Endothelial cell (in vitro differentiated cells): ENCODE measurements at regions not wholly inside any gene's neighbourhood (a gene's known extent, or its start where the extent isn't known, plus 50 kb on each side); places are given as distances from the start of the nearest gene placed in this dataset.

ENCODE experiments used
- DNase-seq: peaks from one replicate; pipeline ENCODE4 v3.0.0; 2021; ENCODE audit warnings: low spot score
- H3K27ac Mint-ChIP-seq: one replicate; pipeline ENCODE4 v1.8.0; 2021; ENCODE audit warnings: mixed read lengths, inconsistent platforms; ENCODE audit not compliant: unreplicated experiment
- H3K27me3 Mint-ChIP-seq: one replicate; pipeline ENCODE4 v1.8.0; 2021; ENCODE audit warnings: mild to moderate bottlenecking, moderate library complexity, mixed read lengths, inconsistent platforms; ENCODE audit not compliant: unreplicated experiment
- H3K36me3 Mint-ChIP-seq: one replicate; pipeline ENCODE4 v1.8.0; 2021; ENCODE audit warnings: mild to moderate bottlenecking, low read depth, mixed read lengths, inconsistent platforms; ENCODE audit not compliant: unreplicated experiment
- H3K4me1 Mint-ChIP-seq: one replicate; pipeline ENCODE4 v1.8.0; 2021; ENCODE audit warnings: mild to moderate bottlenecking, mixed read lengths, inconsistent platforms; ENCODE audit not compliant: unreplicated experiment
- H3K4me3 Mint-ChIP-seq: one replicate; pipeline ENCODE4 v1.8.0; 2021; ENCODE audit warnings: mild to moderate bottlenecking, mixed read lengths, inconsistent platforms; ENCODE audit not compliant: unreplicated experiment
- H3K9me3 Mint-ChIP-seq: one replicate; pipeline ENCODE4 v1.8.0; 2021; ENCODE audit warnings: mixed read lengths, inconsistent platforms; ENCODE audit not compliant: unreplicated experiment
- TF ChIP-seq, protein P1 (sequence below): fragments of 200-600 bp; sonication (generic); IDR thresholded peaks from one replicate; pipeline ENCODE4 v1.5.0; 2021; ENCODE audit warnings: antibody characterized with exemption; ENCODE audit not compliant: unreplicated experiment

- Mint-ChIP-seq H3K4me3 (no peak overlapping the region), H3K27ac (no peak overlapping the region), H3K36me3 (no peaks in the 10 kb centered on the region), H3K9me3 (no peaks in the 10 kb centered on the region), H3K27me3 (peaks cover 4% of the 10 kb centered on the region), H3K4me1 (peaks cover 4% of the 10 kb centered on the region)
- TF ChIP-seq, protein P1, sequence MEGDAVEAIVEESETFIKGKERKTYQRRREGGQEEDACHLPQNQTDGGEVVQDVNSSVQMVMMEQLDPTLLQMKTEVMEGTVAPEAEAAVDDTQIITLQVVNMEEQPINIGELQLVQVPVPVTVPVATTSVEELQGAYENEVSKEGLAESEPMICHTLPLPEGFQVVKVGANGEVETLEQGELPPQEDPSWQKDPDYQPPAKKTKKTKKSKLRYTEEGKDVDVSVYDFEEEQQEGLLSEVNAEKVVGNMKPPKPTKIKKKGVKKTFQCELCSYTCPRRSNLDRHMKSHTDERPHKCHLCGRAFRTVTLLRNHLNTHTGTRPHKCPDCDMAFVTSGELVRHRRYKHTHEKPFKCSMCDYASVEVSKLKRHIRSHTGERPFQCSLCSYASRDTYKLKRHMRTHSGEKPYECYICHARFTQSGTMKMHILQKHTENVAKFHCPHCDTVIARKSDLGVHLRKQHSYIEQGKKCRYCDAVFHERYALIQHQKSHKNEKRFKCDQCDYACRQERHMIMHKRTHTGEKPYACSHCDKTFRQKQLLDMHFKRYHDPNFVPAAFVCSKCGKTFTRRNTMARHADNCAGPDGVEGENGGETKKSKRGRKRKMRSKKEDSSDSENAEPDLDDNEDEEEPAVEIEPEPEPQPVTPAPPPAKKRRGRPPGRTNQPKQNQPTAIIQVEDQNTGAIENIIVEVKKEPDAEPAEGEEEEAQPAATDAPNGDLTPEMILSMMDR, result no peak
- DNase-seq, result no peak
These were observed 206.6 kb downstream of the TFAP2B start for GRCh38 chr6:51025082-51025777.

DNA sequence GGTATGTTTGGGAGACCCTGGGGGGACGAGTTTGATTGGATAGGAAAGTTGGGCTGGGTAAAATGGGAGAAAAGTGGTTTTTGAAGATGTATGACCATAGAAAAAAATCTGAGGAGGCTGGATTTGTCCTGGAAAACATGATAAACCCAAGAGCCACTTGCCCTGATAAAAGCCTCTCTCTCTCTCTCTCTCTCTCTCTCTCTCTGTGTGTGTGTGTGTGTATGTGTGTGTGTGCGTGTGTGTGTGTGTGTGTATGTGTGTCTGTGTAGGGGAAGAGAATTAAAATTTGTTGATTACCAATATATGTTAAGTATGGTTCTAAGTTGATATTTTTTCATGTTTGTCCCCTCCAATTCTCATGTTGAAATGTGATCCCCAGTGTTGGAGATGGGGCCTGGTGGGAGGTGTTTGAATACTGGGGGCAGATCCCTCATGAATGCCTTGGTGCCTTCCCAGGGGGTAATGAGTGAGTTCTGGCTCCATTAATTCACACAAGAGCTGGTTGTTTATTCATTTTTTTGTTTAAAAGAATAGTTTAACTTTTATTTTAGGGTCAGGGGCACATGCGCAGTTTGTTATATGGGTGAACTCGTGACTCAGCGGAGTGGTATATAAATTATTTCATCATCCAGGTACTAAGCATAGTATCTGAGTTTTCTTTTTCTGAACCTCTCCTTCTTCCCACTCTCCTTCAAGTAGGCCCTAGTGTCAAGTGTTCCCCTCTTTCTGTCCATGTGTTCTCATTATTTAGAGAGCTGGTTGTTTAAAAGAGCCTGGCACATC lies 208.8 kb downstream of the TFAP2B start:
- H3K27me3 Mint-ChIP-seq, result peaks cover 4% of the 10 kb centered on the region
- H3K36me3 Mint-ChIP-seq, result no peaks in the 10 kb centered on the region
- no peaks in the 10 kb centered on the region for H3K9me3 Mint-ChIP-seq
- H3K4me3 Mint-ChIP-seq, result no peak overlapping the region
- no peak for DNase-seq
- TF ChIP-seq, protein P1, result no peak
- no peak overlapping the region for H3K27ac Mint-ChIP-seq
- H3K4me1 Mint-ChIP-seq, result no peaks in the 10 kb centered on the region

DNA sequence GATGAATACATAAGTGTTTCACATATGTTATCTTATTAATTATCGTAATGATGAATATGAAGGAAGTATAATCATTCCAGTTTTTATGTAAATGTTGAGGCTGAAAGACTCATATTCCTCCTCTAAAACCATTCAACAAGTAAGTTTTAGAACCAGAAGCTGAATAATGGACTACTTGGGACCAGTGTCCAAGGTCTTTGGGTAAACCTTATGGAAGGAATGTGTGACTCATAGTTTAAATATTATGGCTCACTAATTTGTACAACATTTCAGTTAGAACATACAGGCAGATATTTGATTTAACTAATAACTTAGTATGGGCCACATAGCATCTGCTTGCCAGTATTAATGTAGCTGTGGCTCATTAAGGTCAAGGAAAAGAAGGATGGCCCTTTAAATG lies 209.6 kb downstream of the TFAP2B start:
- TF ChIP-seq, protein P1, result no peak
- H3K9me3 Mint-ChIP-seq, result no peaks in the 10 kb centered on the region
- H3K27ac Mint-ChIP-seq, result no peak overlapping the region
- no peaks in the 10 kb centered on the region for H3K4me1 Mint-ChIP-seq
- H3K4me3 Mint-ChIP-seq, result no peak overlapping the region
- peaks cover 4% of the 10 kb centered on the region for H3K27me3 Mint-ChIP-seq
- DNase-seq, result no peak
- no peaks in the 10 kb centered on the region for H3K36me3 Mint-ChIP-seq

- Mint-ChIP-seq H3K27ac (no peak overlapping the region), H3K36me3 (no peaks in the 10 kb centered on the region), H3K4me3 (no peak overlapping the region), H3K27me3 (peaks cover 4% of the 10 kb centered on the region), H3K4me1 (no peaks in the 10 kb centered on the region), H3K9me3 (no peaks in the 10 kb centered on the region)
- TF ChIP-seq, protein P1, result no peak
- DNase-seq, result no peak
These were observed 210.9 kb downstream of the TFAP2B start for GRCh38 chr6:51029561-51029960.

DNA sequence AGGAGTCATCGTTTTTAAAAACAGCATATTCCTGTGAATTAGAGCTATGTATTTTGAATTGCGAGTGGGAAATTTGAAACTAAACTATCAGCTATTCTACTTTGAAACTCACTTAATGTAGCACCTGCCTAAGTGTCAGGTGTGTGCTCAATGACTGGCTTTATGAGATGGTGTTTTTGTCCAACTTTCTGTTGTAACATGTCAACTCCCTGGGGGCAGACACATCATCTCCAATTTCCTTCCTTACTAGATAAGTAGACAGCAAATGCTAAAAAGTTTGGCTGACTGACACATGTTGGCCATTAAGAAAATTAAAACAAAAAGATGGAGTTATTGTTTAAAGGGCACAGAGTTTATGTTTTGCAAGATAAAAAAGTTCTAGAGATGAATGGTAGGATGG lies 226.9 kb downstream of the TFAP2B start:
- Mint-ChIP-seq H3K4me3 (no peak overlapping the region), H3K27me3 (no peaks in the 10 kb centered on the region), H3K4me1 (no peaks in the 10 kb centered on the region), H3K36me3 (no peaks in the 10 kb centered on the region), H3K9me3 (no peaks in the 10 kb centered on the region), H3K27ac (no peak overlapping the region)
- TF ChIP-seq, protein P1, result no peak
- no peak for DNase-seq
